ENCODE measurements at regions not wholly inside any gene's neighbourhood (a gene's known extent, or its start where the extent isn't known, plus 50 kb on each side); places are given as distances from the start of the nearest gene placed in this dataset.

GRCh38 chr7:18408461-18408860 is 87.1 kb upstream of the HDAC9 start:
- DNase-seq (ENCODE audit: low read depth) = peak; percentile 85

- DNase-seq (ENCODE audit: low read depth) = no peak
Observed at GRCh38 chr7:18408868-18409267, 86.7 kb upstream of the HDAC9 start.

- no peak for DNase-seq (ENCODE audit: low read depth)
Observed at GRCh38 chr7:18413447-18413846, 82.1 kb upstream of the HDAC9 start.

- no peak for DNase-seq (ENCODE audit: low read depth)
Observed at GRCh38 chr7:18414885-18415284, 80.7 kb upstream of the HDAC9 start.

GRCh38 chr7:18416988-18417387 is 78.6 kb upstream of the HDAC9 start:
- DNase-seq (ENCODE audit: low read depth) = no peak

GRCh38 chr7:18419456-18419855 is 76.1 kb upstream of the HDAC9 start:
- DNase-seq (ENCODE audit: low read depth) = no peak

GRCh38 chr7:18420108-18420507 is 75.4 kb upstream of the HDAC9 start:
- no peak for DNase-seq (ENCODE audit: low read depth)

GRCh38 chr7:18420748-18421147 is 74.8 kb upstream of the HDAC9 start:
- DNase-seq (ENCODE audit: low read depth) = no peak

GRCh38 chr7:18421297-18422002 is 74.1 kb upstream of the HDAC9 start:
- DNase-seq (ENCODE audit: low read depth) = peak; percentile 67

- no peak for DNase-seq (ENCODE audit: low read depth)
Observed at GRCh38 chr7:18425227-18425626, 70.3 kb upstream of the HDAC9 start.

- peak; percentile 32 for DNase-seq (ENCODE audit: low read depth)
Observed at GRCh38 chr7:18425838-18426445, 69.6 kb upstream of the HDAC9 start.

- peak; percentile 73 for DNase-seq (ENCODE audit: low read depth)
Observed at GRCh38 chr7:18426564-18427226, 68.9 kb upstream of the HDAC9 start.

GRCh38 chr7:18429547-18429946 is 66.0 kb upstream of the HDAC9 start:
- DNase-seq (ENCODE audit: low read depth) = peak; percentile 64

- DNase-seq (ENCODE audit: low read depth) = no peak
Observed at GRCh38 chr7:18430810-18431209, 64.7 kb upstream of the HDAC9 start.

GRCh38 chr7:18434171-18434570 is 61.4 kb upstream of the HDAC9 start:
- DNase-seq (ENCODE audit: low read depth) = no peak

GRCh38 chr7:18437101-18437500 is 58.4 kb upstream of the HDAC9 start:
- DNase-seq (ENCODE audit: low read depth) = no peak

- no peak for DNase-seq (ENCODE audit: low read depth)
Observed at GRCh38 chr7:18440934-18441333, 54.6 kb upstream of the HDAC9 start.

GRCh38 chr7:18444826-18445225 is 50.7 kb upstream of the HDAC9 start:
- no peak for DNase-seq (ENCODE audit: low read depth)

- peak; percentile 66 for DNase-seq (ENCODE audit: low read depth)
Observed at GRCh38 chr7:18445483-18445882, 50.1 kb upstream of the HDAC9 start.
